ENCODE measurements at regions not wholly inside any gene's neighbourhood (a gene's known extent, or its start where the extent isn't known, plus 50 kb on each side); places are given as distances from the start of the nearest gene placed in this dataset.

DNA sequence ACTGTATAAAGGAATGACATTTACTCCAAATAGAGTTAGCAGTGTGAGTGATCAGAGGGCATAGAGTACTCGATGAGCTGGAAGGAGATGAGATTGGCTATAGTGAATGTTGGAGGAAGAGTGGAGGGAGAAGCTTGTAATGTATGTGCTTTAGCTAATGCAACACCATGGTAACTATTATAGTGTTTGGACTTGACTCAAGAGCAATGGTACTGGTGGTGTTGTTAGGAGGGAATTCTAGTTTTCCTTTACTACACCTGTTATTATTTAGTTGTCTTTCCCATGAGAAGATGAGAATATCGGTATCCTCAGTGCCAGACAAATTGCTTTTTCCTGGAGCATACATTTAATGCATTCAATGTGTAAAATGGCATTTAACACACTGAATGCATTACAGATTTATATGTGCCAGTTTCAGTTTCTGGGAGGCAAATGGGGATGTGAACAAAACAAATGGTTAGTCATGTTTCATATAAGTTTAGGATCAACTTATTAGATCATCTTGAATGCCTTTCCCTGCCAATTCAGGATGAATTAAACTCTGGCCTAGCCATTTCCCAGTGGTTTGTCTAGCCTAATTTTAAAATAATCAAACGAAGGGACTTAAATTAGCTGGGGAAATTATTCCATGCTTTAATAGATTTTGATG lies 291.1 kb upstream of the ADAMTS5 start:
- no peak for DNase-seq

GRCh38 chr21:27257226-27257625 lies 290.3 kb upstream of the ADAMTS5 start:
- DNase-seq, result no peak

- DNase-seq, result no peak
These were observed 284.9 kb upstream of the ADAMTS5 start for GRCh38 chr21:27251752-27252151.

DNA sequence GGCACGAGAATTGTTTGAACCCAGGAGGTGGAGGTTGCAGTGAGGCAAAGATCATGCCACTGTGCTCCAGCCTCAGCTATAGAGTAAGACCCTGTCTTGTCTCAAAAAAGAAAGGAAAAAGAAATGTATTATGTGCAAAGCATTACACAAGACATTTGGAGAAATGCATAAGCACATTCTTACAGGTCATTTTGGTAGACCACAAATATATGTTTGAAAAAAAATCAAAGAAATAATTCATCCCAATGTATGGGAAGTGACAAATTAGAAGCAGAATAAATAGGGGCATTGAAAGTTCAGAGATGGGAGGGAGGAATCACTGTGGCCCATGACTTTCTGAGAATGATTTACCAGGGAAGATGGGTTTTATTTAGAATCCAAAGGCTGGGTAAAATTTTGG lies 283.5 kb upstream of the ADAMTS5 start:
- no peak for DNase-seq

GRCh38 chr21:27248814-27249213 lies 281.9 kb upstream of the ADAMTS5 start:
- no peak for DNase-seq

DNA sequence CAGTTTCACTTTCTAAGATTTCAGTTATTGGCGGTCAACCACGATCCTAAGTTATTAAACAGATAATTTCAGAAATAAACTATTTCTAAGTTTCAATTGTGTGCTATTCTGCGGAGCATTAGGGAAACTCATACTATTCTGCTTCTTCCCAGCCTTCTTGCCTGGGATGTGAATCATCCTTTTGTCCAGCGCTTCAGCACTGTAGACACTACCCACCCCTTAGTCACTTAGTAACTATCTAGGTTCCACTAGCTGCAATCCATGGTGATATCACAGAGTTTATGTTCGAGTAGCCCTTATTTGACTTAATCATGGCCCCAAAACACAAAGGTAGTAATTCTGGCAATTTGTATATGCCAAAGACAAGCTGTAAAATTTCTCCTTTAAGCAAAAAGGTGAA lies 279.9 kb upstream of the ADAMTS5 start:
- no peak for DNase-seq

DNA sequence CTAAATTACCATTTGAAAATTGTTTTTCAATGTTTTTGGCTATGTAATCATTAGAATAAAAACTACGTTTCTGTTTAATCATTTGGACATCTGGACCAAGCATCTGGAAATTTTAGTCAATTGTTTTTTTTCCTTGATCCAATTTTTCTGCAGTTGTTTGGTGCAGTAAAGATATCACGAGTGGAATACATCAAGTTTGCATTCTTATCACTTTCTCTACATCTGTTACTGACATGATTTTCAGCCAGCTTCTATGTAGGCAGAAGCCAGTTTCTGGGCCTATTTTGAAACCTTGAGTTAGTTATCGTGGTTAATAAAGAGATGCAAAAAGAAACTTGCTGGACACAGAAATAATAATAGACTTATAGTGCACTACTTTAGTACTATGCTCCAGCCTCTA lies 277.9 kb upstream of the ADAMTS5 start:
- DNase-seq, result no peak

GRCh38 chr21:27244352-27244751 lies 277.5 kb upstream of the ADAMTS5 start:
- no peak for DNase-seq

- no peak for DNase-seq
These were observed 274.0 kb upstream of the ADAMTS5 start for GRCh38 chr21:27240839-27241238.

- no peak for DNase-seq
These were observed 266.7 kb upstream of the ADAMTS5 start for GRCh38 chr21:27233514-27234115.

DNA sequence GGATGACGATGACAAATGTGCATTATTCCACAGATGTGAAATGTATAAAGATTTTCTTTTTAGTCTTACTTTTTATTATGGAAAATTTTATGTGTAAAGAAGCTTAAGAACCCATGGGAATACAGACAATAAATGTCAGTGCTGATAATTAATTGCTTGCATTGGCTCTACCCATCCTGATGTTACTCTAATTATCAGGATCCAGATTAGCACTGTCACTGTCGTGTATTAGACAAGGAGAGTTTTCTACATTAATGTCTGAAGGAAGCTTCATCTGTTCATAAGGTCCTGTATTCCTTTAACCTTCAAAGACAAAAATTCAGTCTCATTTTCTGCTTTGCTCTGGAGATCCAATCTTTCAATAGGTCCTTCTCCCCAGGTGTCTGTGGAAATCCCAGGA lies 259.1 kb upstream of the ADAMTS5 start:
- peak; percentile 58 for DNase-seq

DNA sequence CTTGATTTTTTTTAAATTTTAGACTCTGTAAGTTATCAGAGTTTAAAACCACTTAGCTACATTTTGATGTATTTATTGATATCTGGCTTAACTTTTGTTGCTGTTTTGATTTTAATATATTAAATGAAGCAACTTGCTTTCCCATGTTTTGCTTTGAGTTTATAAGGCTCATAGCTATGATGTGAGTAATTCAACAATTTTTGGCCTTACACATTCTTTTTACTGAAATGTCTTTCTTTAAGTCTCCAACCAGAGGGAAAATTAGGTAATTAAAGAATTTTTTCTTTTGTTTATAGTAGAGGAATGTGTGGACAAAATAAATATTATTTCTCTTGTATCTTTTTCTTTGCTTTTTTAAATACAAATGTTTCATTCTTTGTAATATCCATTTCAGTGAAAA lies 258.3 kb upstream of the ADAMTS5 start:
- DNase-seq, result no peak

DNA sequence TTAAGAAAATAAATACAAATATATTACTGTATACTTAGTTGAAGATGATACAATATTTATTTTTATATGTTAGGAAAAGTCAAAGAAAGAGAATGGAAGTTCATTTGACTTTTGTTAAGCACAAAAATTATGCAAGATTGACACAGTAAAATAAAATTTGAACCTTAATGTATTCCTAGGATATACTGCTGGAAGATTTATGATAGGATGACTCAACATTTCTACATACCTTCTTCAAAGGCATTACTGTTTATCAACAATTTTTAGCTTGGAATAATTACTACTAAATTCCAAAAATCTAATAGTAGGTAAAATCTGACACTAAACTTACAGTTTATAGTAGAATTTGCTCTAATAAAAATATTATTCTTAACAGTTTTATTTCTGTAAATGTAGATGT lies 257.3 kb upstream of the ADAMTS5 start:
- DNase-seq, result no peak

- no peak for DNase-seq
These were observed 254.2 kb upstream of the ADAMTS5 start for GRCh38 chr21:27221077-27221476.

DNA sequence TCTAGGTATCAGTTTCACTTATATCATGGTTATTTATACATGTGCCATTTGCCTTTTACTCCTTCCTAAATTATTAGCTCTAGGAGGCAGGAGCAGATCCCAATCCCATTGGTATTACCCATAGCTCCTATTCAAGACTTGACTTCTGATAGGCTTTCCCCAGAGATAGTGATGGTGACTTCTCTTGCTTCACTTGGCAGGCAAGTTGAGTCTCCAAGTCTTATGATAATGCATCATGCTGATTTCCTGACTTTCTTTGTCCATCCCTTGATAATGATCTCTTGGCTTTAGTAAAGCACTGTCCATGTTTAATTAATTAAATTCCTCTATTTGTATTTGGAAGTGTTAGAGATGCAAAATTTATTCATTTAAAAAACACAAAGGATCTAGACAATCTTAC lies 253.5 kb upstream of the ADAMTS5 start:
- DNase-seq, result no peak

DNA sequence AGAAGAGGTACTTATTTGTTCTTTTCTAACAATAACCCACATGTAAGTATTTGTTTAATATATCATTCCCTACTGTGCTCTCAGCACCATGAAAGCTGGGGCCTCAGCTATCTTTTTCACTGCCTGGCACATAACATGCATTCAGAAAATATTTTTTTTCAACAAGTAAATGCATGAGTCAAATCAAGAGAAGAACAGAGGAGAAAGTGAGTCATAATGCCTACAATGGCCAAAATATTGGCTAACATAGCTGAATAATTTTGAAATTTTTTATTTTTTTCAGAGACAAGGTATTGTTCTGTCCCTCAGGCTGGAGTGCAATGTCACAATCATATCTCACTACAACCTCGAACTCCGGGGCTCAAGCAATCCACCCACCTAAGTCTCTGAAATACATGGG lies 252.2 kb upstream of the ADAMTS5 start:
- no peak for DNase-seq

DNA sequence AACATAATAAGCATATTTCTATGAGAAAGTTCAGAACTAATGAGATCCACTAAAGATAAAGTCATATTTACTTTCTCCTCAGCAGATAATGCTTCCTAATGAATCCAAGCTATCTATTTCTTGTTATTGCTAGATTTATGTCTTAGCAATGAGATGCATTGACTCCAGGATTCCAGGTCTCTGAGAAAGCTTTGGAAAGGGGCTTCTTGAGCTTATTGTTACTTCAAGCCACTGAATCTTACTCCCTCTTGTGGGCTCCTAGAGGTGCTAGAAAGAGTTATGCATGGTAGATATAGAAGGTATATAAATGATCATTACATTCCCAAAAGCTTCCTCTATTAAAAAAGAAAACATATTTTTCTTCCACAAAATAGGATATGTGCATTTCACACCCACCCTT lies 246.4 kb upstream of the ADAMTS5 start:
- no peak for DNase-seq

- DNase-seq, result no peak
These were observed 245.6 kb upstream of the ADAMTS5 start for GRCh38 chr21:27212441-27212840.

DNA sequence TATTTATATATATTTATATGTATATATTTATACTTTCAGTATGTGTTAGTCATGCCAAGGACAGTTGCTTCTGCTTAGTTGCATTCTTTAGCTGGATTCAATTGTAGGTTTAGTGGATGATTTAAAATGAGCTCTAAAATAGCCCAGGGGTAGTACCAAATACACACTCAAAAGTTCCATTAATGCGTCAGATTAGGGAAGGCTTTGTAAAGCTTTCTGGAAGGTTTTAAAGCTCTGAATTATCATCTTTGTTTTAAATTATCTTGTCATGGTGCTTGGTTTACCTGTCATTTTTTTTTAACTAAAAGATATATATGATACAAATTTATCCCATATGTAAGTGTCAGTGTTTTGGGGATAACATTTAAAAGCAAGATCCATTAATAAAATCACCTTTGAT lies 242.7 kb upstream of the ADAMTS5 start:
- no peak for DNase-seq

DNA sequence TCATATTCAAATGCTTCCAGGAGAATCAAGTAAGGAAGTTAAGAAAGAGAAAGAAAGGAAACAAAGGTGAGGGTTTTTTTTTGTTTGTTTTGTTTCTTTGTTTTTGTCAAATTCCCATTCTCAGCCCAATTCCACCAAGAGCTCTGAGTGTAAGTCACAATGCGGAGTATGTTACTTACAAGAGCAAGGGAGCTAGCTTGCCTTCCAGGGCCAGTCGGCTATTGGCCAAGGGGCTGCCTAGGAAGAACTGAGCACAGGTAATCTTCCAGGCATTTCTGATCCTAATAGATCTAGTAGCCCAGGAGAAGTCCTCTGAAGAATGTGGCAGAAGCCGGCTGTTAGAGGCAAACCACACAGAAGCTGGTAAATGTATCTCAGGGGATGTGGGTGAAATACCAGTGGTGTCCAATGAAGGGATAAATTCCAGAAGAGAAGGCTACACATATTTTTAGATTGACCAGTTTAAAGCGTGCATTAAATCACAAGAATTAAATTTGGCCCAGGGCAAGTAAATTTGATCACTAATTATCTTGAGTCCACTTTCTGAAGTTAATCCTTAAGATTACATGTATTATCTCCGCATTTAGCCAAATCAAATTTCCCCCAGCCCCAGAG lies 239.6 kb upstream of the ADAMTS5 start:
- DNase-seq, result no peak

DNA sequence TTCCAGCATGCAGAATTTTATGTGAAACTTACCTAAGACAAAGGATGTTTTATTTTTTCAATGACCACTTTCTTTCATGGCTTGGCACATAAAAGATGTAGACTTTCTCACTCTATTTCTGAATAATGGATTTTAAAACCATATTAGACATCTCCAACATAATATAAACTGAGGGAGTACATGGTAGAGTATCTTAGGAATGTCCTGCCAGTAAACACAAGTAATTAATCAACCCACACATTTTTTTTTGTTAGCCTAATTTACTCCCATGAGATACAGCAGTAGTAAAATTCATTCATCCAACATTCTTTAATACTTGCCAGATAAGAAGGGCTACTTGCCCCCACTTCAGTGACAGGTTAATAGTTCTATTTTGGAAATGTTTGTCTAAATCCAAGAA lies 235.4 kb upstream of the ADAMTS5 start:
- DNase-seq, result no peak

DNA sequence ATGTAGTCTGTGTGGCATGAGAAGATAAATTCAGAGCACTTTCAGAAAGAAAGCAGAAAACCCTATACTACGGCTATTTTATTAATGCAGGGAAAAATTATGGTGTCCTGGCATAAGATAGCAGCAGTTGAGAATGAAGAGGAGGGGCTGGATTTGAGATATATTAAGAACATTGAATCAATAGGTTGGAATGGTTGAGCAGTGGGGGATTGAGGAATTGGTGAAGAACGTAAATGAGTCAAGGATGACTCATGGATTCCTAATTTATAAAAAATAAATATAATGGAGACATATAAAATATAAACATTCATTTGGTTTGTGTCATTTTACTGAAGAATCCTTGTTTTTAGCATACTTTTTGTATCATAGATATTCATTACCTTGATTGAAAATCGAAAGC lies 234.3 kb upstream of the ADAMTS5 start:
- DNase-seq, result no peak

- DNase-seq, result no peak
These were observed 229.8 kb upstream of the ADAMTS5 start for GRCh38 chr21:27196651-27197050.

DNA sequence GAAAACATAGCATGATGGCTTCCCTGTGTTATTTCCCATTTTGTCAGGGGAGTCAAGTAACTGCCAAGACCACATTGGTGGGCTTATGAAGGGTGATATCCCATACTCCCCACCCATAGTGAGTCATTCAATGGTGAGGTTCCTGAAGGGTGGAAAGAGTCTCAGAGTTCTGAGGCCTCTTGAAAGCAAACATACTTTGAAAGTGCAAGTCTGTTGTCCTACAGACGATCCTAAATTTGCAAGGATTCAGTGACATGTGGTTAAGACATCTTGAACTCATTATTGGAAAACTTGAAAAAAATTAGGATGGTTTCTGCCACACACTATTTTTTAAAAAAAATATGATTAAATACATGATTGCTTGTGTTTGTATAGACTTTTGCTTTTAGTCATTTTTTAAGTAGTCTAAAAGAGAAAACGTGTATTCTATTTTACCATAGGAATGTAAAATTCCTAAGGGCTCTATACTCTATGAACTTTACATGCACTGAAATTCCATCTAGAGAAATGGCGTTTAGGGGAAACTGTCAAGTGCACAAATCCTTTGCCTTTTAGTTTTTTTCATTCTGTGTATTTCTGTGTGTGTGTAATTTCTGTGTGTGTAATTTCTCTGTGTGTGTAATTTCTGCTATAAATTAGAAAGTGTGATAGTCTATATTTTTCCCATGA lies 225.5 kb upstream of the ADAMTS5 start:
- DNase-seq, result no peak

Measured in NCI-H1694 (cell line).